Loucy (cell line): ENCODE measurements at regions not wholly inside any gene's neighbourhood (a gene's known extent, or its start where the extent isn't known, plus 50 kb on each side); places are given as distances from the start of the nearest gene placed in this dataset.

ENCODE experiments used
- H2AFZ ChIP-seq: fragments of 200-600 bp; sonication (generic); 2 replicates; pipeline ENCODE4 v1.6.0; 2016; ENCODE audit warnings: antibody characterized with exemption, mild to moderate bottlenecking, low read length, moderate library complexity
- H3F3A ChIP-seq: fragments of 200-600 bp; 2 replicates; pipeline ENCODE4 v1.6.0; 2016; ENCODE audit warnings: antibody characterized with exemption, low read depth, mild to moderate bottlenecking
- H3K27me3 ChIP-seq: fragments of 200-600 bp; sonication (generic); 2 replicates; pipeline ENCODE4 v1.6.1; 2014; ENCODE audit warnings: low read length, mild to moderate bottlenecking; ENCODE audit not compliant: insufficient read depth, poor library complexity, severe bottlenecking
- H3K36me3 ChIP-seq: fragments of 200-600 bp; sonication (generic); 2 replicates; pipeline ENCODE4 v1.6.1; 2016; ENCODE audit warnings: low read length; ENCODE audit not compliant: insufficient read depth
- H3K4me1 ChIP-seq: fragments of 200-600 bp; sonication (generic); 2 replicates; pipeline ENCODE4 v1.5.1; 2014; ENCODE audit warnings: low read length, mild to moderate bottlenecking; ENCODE audit not compliant: insufficient read depth, poor library complexity, severe bottlenecking
- H3K4me2 ChIP-seq: fragments of 200-600 bp; sonication (generic); 2 replicates; pipeline ENCODE4 v1.6.0; 2014; ENCODE audit warnings: antibody characterized with exemption, low read length, low read depth, mild to moderate bottlenecking; ENCODE audit not compliant: poor library complexity, severe bottlenecking
- H3K4me3 ChIP-seq: fragments of 200-600 bp; sonication (generic); 2 replicates; pipeline ENCODE4 v1.5.1; 2014; ENCODE audit warnings: low read length, mild to moderate bottlenecking, mixed read lengths; ENCODE audit not compliant: poor library complexity, severe bottlenecking
- H3K79me2 ChIP-seq: fragments of 200-600 bp; sonication (generic); 2 replicates; pipeline ENCODE4 v1.6.1; 2014; ENCODE audit warnings: low read length; ENCODE audit not compliant: insufficient read depth
- H3K9ac ChIP-seq: fragments of 200-600 bp; sonication (generic); 2 replicates; pipeline ENCODE4 v1.6.0; 2014; ENCODE audit warnings: mild to moderate bottlenecking, low read depth, low read length, moderate library complexity; ENCODE audit not compliant: poor library complexity, severe bottlenecking
- H3K9me2 ChIP-seq: fragments of 200-600 bp; sonication (generic); replicated peaks from 2 replicates; pipeline ENCODE4 v1.6.1; 2016; ENCODE audit warnings: low read depth, low read length, mixed read lengths
- H3K9me3 ChIP-seq: fragments of 200-600 bp; sonication (generic); 2 replicates; pipeline ENCODE4 v1.6.1; 2014; ENCODE audit warnings: mild to moderate bottlenecking, antibody characterized with exemption, low read length, low read depth; ENCODE audit not compliant: insufficient read depth
- H4K20me1 ChIP-seq: fragments of 200-600 bp; sonication (generic); 2 replicates; pipeline ENCODE4 v1.6.0; 2014; ENCODE audit warnings: antibody characterized with exemption, low read length, mild to moderate bottlenecking; ENCODE audit not compliant: insufficient read depth, poor library complexity, severe bottlenecking
- EZH2phosphoT487 ChIP-seq: fragments of 200-600 bp; IDR thresholded peaks from 2 replicates; pipeline ENCODE4 v1.6.1; 2018; ENCODE audit warnings: antibody characterized with exemption, mild to moderate bottlenecking, moderate library complexity, borderline replicate concordance
- TF ChIP-seq, protein P1 (sequence below): fragments of 200-600 bp; sonication (generic); conservative IDR thresholded peaks from 2 replicates; pipeline ENCODE4 v1.5.1; 2014; ENCODE audit warnings: mild to moderate bottlenecking, antibody characterized with exemption, low read length

- H3F3A ChIP-seq = no peaks in the 10 kb centered on the region
- TF ChIP-seq, protein P1, sequence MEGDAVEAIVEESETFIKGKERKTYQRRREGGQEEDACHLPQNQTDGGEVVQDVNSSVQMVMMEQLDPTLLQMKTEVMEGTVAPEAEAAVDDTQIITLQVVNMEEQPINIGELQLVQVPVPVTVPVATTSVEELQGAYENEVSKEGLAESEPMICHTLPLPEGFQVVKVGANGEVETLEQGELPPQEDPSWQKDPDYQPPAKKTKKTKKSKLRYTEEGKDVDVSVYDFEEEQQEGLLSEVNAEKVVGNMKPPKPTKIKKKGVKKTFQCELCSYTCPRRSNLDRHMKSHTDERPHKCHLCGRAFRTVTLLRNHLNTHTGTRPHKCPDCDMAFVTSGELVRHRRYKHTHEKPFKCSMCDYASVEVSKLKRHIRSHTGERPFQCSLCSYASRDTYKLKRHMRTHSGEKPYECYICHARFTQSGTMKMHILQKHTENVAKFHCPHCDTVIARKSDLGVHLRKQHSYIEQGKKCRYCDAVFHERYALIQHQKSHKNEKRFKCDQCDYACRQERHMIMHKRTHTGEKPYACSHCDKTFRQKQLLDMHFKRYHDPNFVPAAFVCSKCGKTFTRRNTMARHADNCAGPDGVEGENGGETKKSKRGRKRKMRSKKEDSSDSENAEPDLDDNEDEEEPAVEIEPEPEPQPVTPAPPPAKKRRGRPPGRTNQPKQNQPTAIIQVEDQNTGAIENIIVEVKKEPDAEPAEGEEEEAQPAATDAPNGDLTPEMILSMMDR = no peak
- TF ChIP-seq EZH2phosphoT487 = no peak
- no peak overlapping the region for H2AFZ ChIP-seq
- H3K4me2 ChIP-seq = no peak overlapping the region
- H3K4me1 ChIP-seq = no peaks in the 10 kb centered on the region
- H3K9ac ChIP-seq = no peak overlapping the region
- H3K9me3 ChIP-seq = no peaks in the 10 kb centered on the region
- no peaks in the 10 kb centered on the region for H4K20me1 ChIP-seq
- H3K4me3 ChIP-seq = no peak overlapping the region
- no peaks in the 10 kb centered on the region for H3K27me3 ChIP-seq
- no peaks in the 10 kb centered on the region for H3K79me2 ChIP-seq
- H3K36me3 ChIP-seq = no peaks in the 10 kb centered on the region
- no peaks in the 10 kb centered on the region for H3K9me2 ChIP-seq
These were observed 90.0 kb upstream of the GULP1 start for GRCh38 chr2:188201639-188202038.

- Histone ChIP-seq H3K9me2 (no peaks in the 10 kb centered on the region), H4K20me1 (no peaks in the 10 kb centered on the region), H2AFZ (no peak overlapping the region), H3K4me2 (no peak overlapping the region), H3K9me3 (no peaks in the 10 kb centered on the region), H3F3A (no peaks in the 10 kb centered on the region), H3K9ac (no peak overlapping the region), H3K27me3 (no peaks in the 10 kb centered on the region), H3K79me2 (no peaks in the 10 kb centered on the region), H3K4me3 (no peak overlapping the region), H3K36me3 (no peaks in the 10 kb centered on the region), H3K4me1 (no peaks in the 10 kb centered on the region)
- TF ChIP-seq EZH2phosphoT487 = no peak
- TF ChIP-seq, protein P1 = no peak
These were observed 88.9 kb upstream of the GULP1 start for GRCh38 chr2:188202777-188203176.

DNA sequence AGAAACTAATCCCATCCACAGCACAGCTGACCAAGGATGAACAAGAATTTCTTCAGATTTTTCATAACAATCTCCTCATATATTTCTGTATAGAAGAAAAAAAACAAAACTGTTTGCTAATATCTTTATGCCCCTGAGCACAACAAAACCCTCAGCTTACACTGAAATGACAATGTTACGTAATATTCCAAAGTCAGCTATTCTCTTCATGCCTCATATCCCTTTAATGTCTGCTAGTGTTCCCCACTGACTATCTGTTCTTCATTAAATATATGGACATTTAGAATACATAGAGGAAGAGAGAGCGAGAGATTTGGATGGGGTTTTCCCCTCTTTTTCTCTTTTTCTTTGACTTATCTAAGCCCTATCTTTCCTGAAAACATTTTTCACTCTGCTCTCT, 87.9 kb upstream of the GULP1 start:
- no peaks in the 10 kb centered on the region for H3K9me3 ChIP-seq
- no peaks in the 10 kb centered on the region for H3K9me2 ChIP-seq
- H4K20me1 ChIP-seq = no peaks in the 10 kb centered on the region
- TF ChIP-seq EZH2phosphoT487 = no peak
- TF ChIP-seq, protein P1 = no peak
- H3K4me2 ChIP-seq = no peak overlapping the region
- H3K4me3 ChIP-seq = no peak overlapping the region
- no peak overlapping the region for H2AFZ ChIP-seq
- H3K4me1 ChIP-seq = no peaks in the 10 kb centered on the region
- H3K27me3 ChIP-seq = no peaks in the 10 kb centered on the region
- no peaks in the 10 kb centered on the region for H3F3A ChIP-seq
- no peaks in the 10 kb centered on the region for H3K36me3 ChIP-seq
- H3K9ac ChIP-seq = no peak overlapping the region
- no peaks in the 10 kb centered on the region for H3K79me2 ChIP-seq
